Effector CD4-positive, alpha-beta T cell (primary cell): ENCODE measurements at regions not wholly inside any gene's neighbourhood (a gene's known extent, or its start where the extent isn't known, plus 50 kb on each side); places are given as distances from the start of the nearest gene placed in this dataset.
"Not testable (repeated sequence)": the region's sequence is repeated elsewhere in the genome, so short reads cannot be mapped to it uniquely, and the experiment has no call there.

Source experiments
- DNase-seq: peaks from one replicate; pipeline ENCODE4 v3.0.0-alpha.2; 2020

- DNase-seq: no peak
Measured at GRCh38 chr9:71361357-71361756, 239.9 kb upstream of the TRPM3 start.

- no peak for DNase-seq
Measured at GRCh38 chr9:71357346-71357745, 235.9 kb upstream of the TRPM3 start.

- no peak for DNase-seq
Measured at GRCh38 chr9:71355884-71356283, 234.5 kb upstream of the TRPM3 start.

- no peak for DNase-seq
Measured at GRCh38 chr9:71353720-71354119, 232.3 kb upstream of the TRPM3 start.

- no peak for DNase-seq
Measured at GRCh38 chr9:71352837-71353236, 231.4 kb upstream of the TRPM3 start.

GRCh38 chr9:71349218-71349617 is 227.8 kb upstream of the TRPM3 start:
- no peak for DNase-seq

- no peak for DNase-seq
Measured at GRCh38 chr9:71333321-71333720, 211.9 kb upstream of the TRPM3 start.

GRCh38 chr9:71331603-71332002 is 210.2 kb upstream of the TRPM3 start:
- DNase-seq: no peak

GRCh38 chr9:71329873-71330272 is 208.5 kb upstream of the TRPM3 start:
- no peak for DNase-seq

GRCh38 chr9:71326360-71326759 is 204.9 kb upstream of the TRPM3 start:
- DNase-seq: no peak

GRCh38 chr9:71323357-71323756 is 201.9 kb upstream of the TRPM3 start:
- DNase-seq: no peak

- DNase-seq: no peak
Measured at GRCh38 chr9:71322311-71322710, 200.9 kb upstream of the TRPM3 start.

- no peak for DNase-seq
Measured at GRCh38 chr9:71308454-71308853, 187.0 kb upstream of the TRPM3 start.

- DNase-seq: no peak
Measured at GRCh38 chr9:71306134-71306533, 184.7 kb upstream of the TRPM3 start.

GRCh38 chr9:71303351-71303750 is 181.9 kb upstream of the TRPM3 start:
- no peak for DNase-seq

GRCh38 chr9:71302776-71303175 is 181.4 kb upstream of the TRPM3 start:
- DNase-seq: no peak

- no peak for DNase-seq
Measured at GRCh38 chr9:71295928-71296327, 174.5 kb upstream of the TRPM3 start.

- DNase-seq: no peak
Measured at GRCh38 chr9:71286146-71286545, 164.7 kb upstream of the TRPM3 start.

GRCh38 chr9:71285191-71285656 is 163.8 kb upstream of the TRPM3 start:
- DNase-seq: no peak

GRCh38 chr9:71282116-71282515 is 160.7 kb upstream of the TRPM3 start:
- DNase-seq: not testable (repeated sequence)

- DNase-seq: no peak
Measured at GRCh38 chr9:71279151-71279739, 157.8 kb upstream of the TRPM3 start.

- DNase-seq: no peak
Measured at GRCh38 chr9:71273613-71274012, 152.2 kb upstream of the TRPM3 start.

- no peak for DNase-seq
Measured at GRCh38 chr9:71271602-71272001, 150.2 kb upstream of the TRPM3 start.

- no peak for DNase-seq
Measured at GRCh38 chr9:71270554-71270953, 149.1 kb upstream of the TRPM3 start.

- no peak for DNase-seq
Measured at GRCh38 chr9:71269859-71270258, 148.4 kb upstream of the TRPM3 start.
